H9 (cell line): ENCODE measurements at regions not wholly inside any gene's neighbourhood (a gene's known extent, or its start where the extent isn't known, plus 50 kb on each side); places are given as distances from the start of the nearest gene placed in this dataset.

Source experiments
- DNase-seq: peaks from one replicate; pipeline ENCODE4 v3.0.0-alpha.2; 2017
- H2AFZ ChIP-seq: one replicate; pipeline ENCODE4 v1.6.1; 2013; ENCODE audit warnings: mild to moderate bottlenecking, low read length, control low read depth, moderate library complexity
- H2AK5ac ChIP-seq: 2 replicates; pipeline ENCODE4 v1.6.1; 2013; ENCODE audit warnings: low read length, control low read depth, mixed read lengths; ENCODE audit not compliant: insufficient read length
- H2BK120ac ChIP-seq: one replicate; pipeline ENCODE4 v1.6.1; 2013; ENCODE audit warnings: low read depth, mild to moderate bottlenecking, low read length, control low read depth, inconsistent platforms; ENCODE audit not compliant: poor library complexity, severe bottlenecking
- H2BK12ac ChIP-seq: 2 replicates; pipeline ENCODE4 v1.6.1; 2013; ENCODE audit warnings: low read length, control low read depth, mixed read lengths, low read depth; ENCODE audit not compliant: insufficient read length
- H2BK15ac ChIP-seq: 2 replicates; pipeline ENCODE4 v1.6.1; 2013; ENCODE audit warnings: low read depth, low read length, control low read depth
- H2BK20ac ChIP-seq: one replicate; pipeline ENCODE4 v1.6.1; 2013; ENCODE audit warnings: low read depth, mild to moderate bottlenecking, low read length, control low read depth, inconsistent platforms; ENCODE audit not compliant: poor library complexity, severe bottlenecking
- H2BK5ac ChIP-seq: 2 replicates; pipeline ENCODE4 v1.6.1; 2013; ENCODE audit warnings: low read length, control low read depth, mixed read lengths; ENCODE audit not compliant: insufficient read length
- H3K14ac ChIP-seq: 2 replicates; pipeline ENCODE4 v1.6.1; 2013; ENCODE audit warnings: low read length, control low read depth; ENCODE audit not compliant: insufficient read depth
- H3K18ac ChIP-seq: 2 replicates; pipeline ENCODE4 v1.6.1; 2013; ENCODE audit warnings: low read depth, mild to moderate bottlenecking, mixed read lengths, low read length, control low read depth; ENCODE audit not compliant: insufficient read length
- H3K23ac ChIP-seq: 2 replicates; pipeline ENCODE4 v1.6.1; 2013; ENCODE audit warnings: low read length, control low read depth, mixed read lengths, low read depth; ENCODE audit not compliant: insufficient read length
- H3K23me2 ChIP-seq: 2 replicates; pipeline ENCODE4 v1.6.1; 2013; ENCODE audit warnings: low read depth, mild to moderate bottlenecking, mixed read lengths, low read length, control low read depth; ENCODE audit not compliant: insufficient read length, poor library complexity, severe bottlenecking
- H3K27ac ChIP-seq: 2 replicates; pipeline ENCODE4 v1.5.1; 2013; ENCODE audit warnings: low read length, control low read depth, mixed read lengths, low read depth; ENCODE audit not compliant: insufficient read length
- H3K27me3 ChIP-seq: 2 replicates; pipeline ENCODE4 v1.6.1; 2013; ENCODE audit warnings: low read length, control low read depth, inconsistent platforms; ENCODE audit not compliant: insufficient read depth
- H3K4ac ChIP-seq: 2 replicates; pipeline ENCODE4 v1.6.1; 2013; ENCODE audit warnings: low read depth, mild to moderate bottlenecking, control low read depth, inconsistent platforms, low read length, moderate library complexity
- H3K4me1 ChIP-seq: 2 replicates; pipeline ENCODE4 v1.6.1; 2013; ENCODE audit warnings: low read length, control low read depth, inconsistent platforms; ENCODE audit not compliant: insufficient read depth
- H3K4me2 ChIP-seq: 2 replicates; pipeline ENCODE4 v1.6.1; 2013; ENCODE audit warnings: low read length, control low read depth, mixed read lengths; ENCODE audit not compliant: insufficient read length, insufficient read depth
- H3K56ac ChIP-seq: 2 replicates; pipeline ENCODE4 v1.6.1; 2013; ENCODE audit warnings: low read depth, mild to moderate bottlenecking, mixed read lengths, low read length, control low read depth; ENCODE audit not compliant: insufficient read length
- H3K79me1 ChIP-seq: 2 replicates; pipeline ENCODE4 v1.6.1; 2013; ENCODE audit warnings: low read depth, mild to moderate bottlenecking, moderate library complexity, low read length, control low read depth, inconsistent platforms; ENCODE audit not compliant: insufficient read depth, poor library complexity, severe bottlenecking
- H3K79me2 ChIP-seq: 2 replicates; pipeline ENCODE4 v1.6.1; 2013; ENCODE audit warnings: low read length, control low read depth, inconsistent platforms; ENCODE audit not compliant: insufficient read depth
- H3K9ac ChIP-seq: 2 replicates; pipeline ENCODE4 v1.6.1; 2013; ENCODE audit warnings: low read length, control low read depth, mixed read lengths; ENCODE audit not compliant: insufficient read length; ENCODE audit errors: extremely low read depth
- H3K9me3 ChIP-seq: one replicate; pipeline ENCODE4 v1.6.1; 2013; ENCODE audit warnings: low read depth, low read length, inconsistent platforms; ENCODE audit not compliant: control insufficient read depth
- H3T11ph ChIP-seq: one replicate; pipeline ENCODE4 v1.6.1; 2013; ENCODE audit warnings: mild to moderate bottlenecking, low read length, control low read depth, inconsistent platforms
- H4K20me1 ChIP-seq: one replicate; pipeline ENCODE4 v1.6.1; 2013; ENCODE audit not compliant: control insufficient read depth, insufficient read length, insufficient read depth
- H4K5ac ChIP-seq: 2 replicates; pipeline ENCODE4 v1.6.1; 2013; ENCODE audit warnings: low read depth, mild to moderate bottlenecking, mixed read lengths, low read length, control low read depth; ENCODE audit not compliant: insufficient read length
- H4K8ac ChIP-seq: replicated peaks from 2 replicates; pipeline ENCODE4 v1.6.1; 2013; ENCODE audit warnings: low read length, control low read depth, mixed read lengths, low read depth; ENCODE audit not compliant: insufficient read length
- H4K91ac ChIP-seq: 2 replicates; pipeline ENCODE4 v1.6.1; 2013; ENCODE audit warnings: low read depth, mild to moderate bottlenecking, moderate library complexity, mixed read lengths, low read length, control low read depth; ENCODE audit not compliant: insufficient read length
- H3K27ac Mint-ChIP-seq, 3 experiments: 2 replicates in 2 of 3; 3 replicates in 1 of 3; pipeline ENCODE4 v1.8.0; 2020 to 2021; ENCODE audit warnings: mixed read lengths in 3 of 3, mild to moderate bottlenecking in 1 of 3, moderate library complexity in 1 of 3
- H3K27me3 Mint-ChIP-seq: 2 replicates; pipeline ENCODE4 v1.8.0; 2021; ENCODE audit warnings: low read depth, mild to moderate bottlenecking, moderate library complexity, mixed read lengths
- H3K36me3 Mint-ChIP-seq, 3 experiments: 2 replicates in 2 of 3; 3 replicates in 1 of 3; pipeline ENCODE4 v1.8.0; 2020 to 2021; ENCODE audit warnings: low read depth in 3 of 3, mixed read lengths in 3 of 3; ENCODE audit not compliant: insufficient read depth in 1 of 3
- H3K4me1 Mint-ChIP-seq, 2 experiments: 2 replicates each; pipeline ENCODE4 v1.8.0; 2020; ENCODE audit warnings: mixed read lengths in 2 of 2
- H3K4me3 Mint-ChIP-seq, 2 experiments: 2 replicates in 1 of 2; 3 replicates in 1 of 2; pipeline ENCODE4 v1.8.0; 2020 to 2021; ENCODE audit warnings: mild to moderate bottlenecking in 2 of 2, mixed read lengths in 2 of 2, moderate library complexity in 1 of 2
- H3K9me3 Mint-ChIP-seq, 2 experiments: 2 replicates in 1 of 2; 3 replicates in 1 of 2; pipeline ENCODE4 v1.8.0; 2020; ENCODE audit warnings: mild to moderate bottlenecking in 2 of 2, mixed read lengths in 2 of 2, moderate library complexity in 1 of 2
- WGBS: extraction: QIAGEN DNeasy Blood & Tissue Kit; methylation state at CpG from one replicate; pipeline ENCODE4 v1.1.7; 2013; ENCODE audit warnings: missing lambda C conversion rate, low lambda C conversion rate, mixed read lengths; ENCODE audit not compliant: insufficient read length; ENCODE audit errors: extremely low coverage; 5-methylcytosine and 5-hydroxymethylcytosine counted together
- TF ChIP-seq, protein P1 (sequence below): fragments of 200-600 bp; sonication (generic); conservative IDR thresholded peaks from 3 replicates; pipeline ENCODE4 v1.8.0; 2021; ENCODE audit warnings: antibody characterized with exemption, mild to moderate bottlenecking

DNA sequence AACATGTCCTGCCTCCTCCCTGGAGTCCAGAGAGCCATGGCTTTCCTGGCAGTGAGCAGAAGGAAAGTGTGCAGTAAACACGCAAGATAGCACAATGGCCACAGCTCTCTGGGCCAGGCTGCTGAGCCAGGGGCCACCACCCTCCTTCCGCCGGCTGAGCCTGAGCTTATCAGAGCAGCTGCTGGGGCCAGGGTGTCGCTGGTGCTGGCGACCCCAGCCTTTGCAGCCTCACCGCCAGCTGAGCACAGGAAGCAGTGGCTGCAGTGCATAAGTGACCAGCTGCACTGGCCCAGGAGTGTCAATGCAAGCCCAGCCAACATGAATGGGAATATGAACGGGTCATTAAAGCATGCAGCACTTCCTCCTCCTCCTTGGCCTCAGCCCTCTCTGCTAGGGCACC lies 172.0 kb downstream of the ZFP36L2 start:
- Mint-ChIP-seq H3K27me3 (peaks cover 4% of the 10 kb centered on the region; the same call in 1 of the 2 replicates), H3K4me1 (peaks cover 19 to 32% of the 10 kb centered on the region in 2 experiments), H3K36me3 (no peaks in the 10 kb centered on the region; a peak in 1 of 7 replicates), H3K27ac (no peak overlapping the region; a peak in 1 of 7 replicates), H3K9me3 (no peaks in the 10 kb centered on the region), H3K4me3 (no peak overlapping the region)
- H2BK15ac ChIP-seq: no peak overlapping the region
- H3K79me1 ChIP-seq: no peaks in the 10 kb centered on the region
- no peak overlapping the region for H3K4ac ChIP-seq
- H3K23ac ChIP-seq: no peak overlapping the region
- H3K18ac ChIP-seq: no peak overlapping the region
- H3K14ac ChIP-seq: no peak overlapping the region
- no peak overlapping the region for H3K9ac ChIP-seq
- H3K79me2 ChIP-seq: no peaks in the 10 kb centered on the region
- H3K23me2 ChIP-seq: no peaks in the 10 kb centered on the region
- H2BK12ac ChIP-seq: no peak overlapping the region
- H2AK5ac ChIP-seq: no peak overlapping the region
- TF ChIP-seq, protein P1, sequence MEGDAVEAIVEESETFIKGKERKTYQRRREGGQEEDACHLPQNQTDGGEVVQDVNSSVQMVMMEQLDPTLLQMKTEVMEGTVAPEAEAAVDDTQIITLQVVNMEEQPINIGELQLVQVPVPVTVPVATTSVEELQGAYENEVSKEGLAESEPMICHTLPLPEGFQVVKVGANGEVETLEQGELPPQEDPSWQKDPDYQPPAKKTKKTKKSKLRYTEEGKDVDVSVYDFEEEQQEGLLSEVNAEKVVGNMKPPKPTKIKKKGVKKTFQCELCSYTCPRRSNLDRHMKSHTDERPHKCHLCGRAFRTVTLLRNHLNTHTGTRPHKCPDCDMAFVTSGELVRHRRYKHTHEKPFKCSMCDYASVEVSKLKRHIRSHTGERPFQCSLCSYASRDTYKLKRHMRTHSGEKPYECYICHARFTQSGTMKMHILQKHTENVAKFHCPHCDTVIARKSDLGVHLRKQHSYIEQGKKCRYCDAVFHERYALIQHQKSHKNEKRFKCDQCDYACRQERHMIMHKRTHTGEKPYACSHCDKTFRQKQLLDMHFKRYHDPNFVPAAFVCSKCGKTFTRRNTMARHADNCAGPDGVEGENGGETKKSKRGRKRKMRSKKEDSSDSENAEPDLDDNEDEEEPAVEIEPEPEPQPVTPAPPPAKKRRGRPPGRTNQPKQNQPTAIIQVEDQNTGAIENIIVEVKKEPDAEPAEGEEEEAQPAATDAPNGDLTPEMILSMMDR: no peak
- H3K27ac ChIP-seq: no peak overlapping the region
- no peaks in the 10 kb centered on the region for H3K27me3 ChIP-seq
- H3K4me1 ChIP-seq: peaks cover 4% of the 10 kb centered on the region; the same call in 1 of the 2 replicates
- no peak overlapping the region for H4K91ac ChIP-seq
- WGBS: no CpG with 5 or more reads among the region's 7 CpGs
- H3K4me2 ChIP-seq: no peak overlapping the region
- no peak overlapping the region for H3T11ph ChIP-seq
- H2BK20ac ChIP-seq: no peak overlapping the region
- H4K5ac ChIP-seq: no peak overlapping the region
- H3K9me3 ChIP-seq: no peaks in the 10 kb centered on the region
- H2AFZ ChIP-seq: no peak overlapping the region
- DNase-seq: no peak
- no peak overlapping the region for H2BK5ac ChIP-seq
- no peak overlapping the region for H3K56ac ChIP-seq
- no peaks in the 10 kb centered on the region for H4K20me1 ChIP-seq
- H2BK120ac ChIP-seq: no peak overlapping the region
- H4K8ac ChIP-seq: no peak overlapping the region
